Panc1 (cell line): ENCODE measurements at regions not wholly inside any gene's neighbourhood (a gene's known extent, or its start where the extent isn't known, plus 50 kb on each side); places are given as distances from the start of the nearest gene placed in this dataset.

Experiments
- ATAC-seq: fragments of 200-7000 bp; cut with Tn5 transposase; 2 replicates; pipeline ENCODE4 v1.9.1; 2020; ENCODE audit warnings: mild to moderate bottlenecking, moderate library complexity
- BruUV-seq: library from RNA; stranded (reverse); fragments of 400-500 nt; replicated peaks from 2 replicates; lab custom pipeline; 2021; lab: Mats Ljungman, UMichigan
- CTCF ChIA-PET: fragments of 300-600 bp; sonication (Branson Sonifier 250); formaldehyde crosslinking; loops from one replicate; lab custom pipeline; 2022; ENCODE audit warnings: antibody characterized with exemption; lab: Charles Lee
- POLR2A ChIA-PET: fragments of 300-600 bp; sonication (Branson Sonifier 250); formaldehyde crosslinking; loops from one replicate; lab custom pipeline; 2022; ENCODE audit warnings: antibody characterized with exemption; lab: Charles Lee
- DNase-seq: peaks from one replicate; pipeline ENCODE4 v3.0.0-alpha.2; 2010; ENCODE audit warnings: low read depth, low spot score
- H3K27ac ChIP-seq: 2 replicates; pipeline ENCODE4 v1.5.1; 2011; ENCODE audit warnings: mild to moderate bottlenecking, low read length, inconsistent platforms
- H3K27me3 ChIP-seq: fragments of 200-500 bp; sonication (Bioruptor generic); 2 replicates; pipeline ENCODE4 v1.6.0; 2014; ENCODE audit warnings: low read length, inconsistent platforms; ENCODE audit not compliant: control insufficient read depth, insufficient read depth
- H3K36me3 ChIP-seq: fragments of 200-500 bp; sonication (Bioruptor generic); 2 replicates; pipeline ENCODE4 v1.5.1; 2014; ENCODE audit warnings: inconsistent platforms, mild to moderate bottlenecking, low read length, moderate library complexity; ENCODE audit not compliant: control insufficient read depth, insufficient read depth
- H3K4me1 ChIP-seq: 2 replicates; pipeline ENCODE4 v1.5.1; 2011; ENCODE audit warnings: inconsistent platforms, mild to moderate bottlenecking, low read length, moderate library complexity; ENCODE audit not compliant: control insufficient read depth, insufficient read depth
- H3K4me3 ChIP-seq, 2 experiments: 2 replicates each; pipeline ENCODE4 v1.5.1; 2011 to 2012; ENCODE audit warnings: low read depth in 2 of 2, low read length in 2 of 2, mild to moderate bottlenecking in 2 of 2, inconsistent platforms in 1 of 2, moderate library complexity in 1 of 2
- H3K9me3 ChIP-seq: fragments of 200-500 bp; sonication (Bioruptor generic); 2 replicates; pipeline ENCODE4 v1.5.1; 2014; ENCODE audit warnings: low read depth, mild to moderate bottlenecking, inconsistent platforms, low read length, moderate library complexity; ENCODE audit not compliant: control insufficient read depth, insufficient read depth
- POLR2AphosphoS5 ChIP-seq: IDR thresholded peaks from 2 replicates; pipeline ENCODE4 v1.6.1; 2012; ENCODE audit warnings: mild to moderate bottlenecking, low read depth, low read length, moderate library complexity
- SIN3A ChIP-seq: IDR thresholded peaks from 2 replicates; pipeline ENCODE4 v1.6.1; 2012; ENCODE audit warnings: low read depth, mild to moderate bottlenecking, low read length, moderate library complexity, borderline replicate concordance; ENCODE audit not compliant: insufficient read depth
- TCF7L2 ChIP-seq: IDR thresholded peaks from 2 replicates; pipeline ENCODE4 v1.6.1; 2011; ENCODE audit warnings: mild to moderate bottlenecking, low read depth, low read length, inconsistent platforms
- in situ Hi-C: cut with HindIII; loops from 2 replicates; pipeline ENCODE4 v1.10.0; 2016; ENCODE audit warnings: low sequenced_read_pairs, low pct_unique_long_range_greater_than_20kb
- intact Hi-C: fragments of 100-400 bp; cut with micrococcal nuclease; formaldehyde crosslinking; loops from one replicate; pipeline ENCODE4 v1.10.0; 2022; ENCODE audit not compliant: unreplicated experiment
- TF ChIP-seq, protein P1 (sequence below), 2 experiments: IDR thresholded peaks; 2 replicates each; pipeline ENCODE4 v1.6.1; 2011 to 2012; ENCODE audit warnings: low read depth in 2 of 2, control low read depth in 1 of 2, low read length in 1 of 2, mild to moderate bottlenecking in 1 of 2, moderate library complexity in 1 of 2; ENCODE audit not compliant: insufficient read depth in 1 of 2
- TF ChIP-seq, protein P2 (sequence below): fragments of 450-650 bp; IDR thresholded peaks from 2 replicates; pipeline ENCODE4 v1.5.1; 2017; ENCODE audit warnings: mild to moderate bottlenecking

DNA sequence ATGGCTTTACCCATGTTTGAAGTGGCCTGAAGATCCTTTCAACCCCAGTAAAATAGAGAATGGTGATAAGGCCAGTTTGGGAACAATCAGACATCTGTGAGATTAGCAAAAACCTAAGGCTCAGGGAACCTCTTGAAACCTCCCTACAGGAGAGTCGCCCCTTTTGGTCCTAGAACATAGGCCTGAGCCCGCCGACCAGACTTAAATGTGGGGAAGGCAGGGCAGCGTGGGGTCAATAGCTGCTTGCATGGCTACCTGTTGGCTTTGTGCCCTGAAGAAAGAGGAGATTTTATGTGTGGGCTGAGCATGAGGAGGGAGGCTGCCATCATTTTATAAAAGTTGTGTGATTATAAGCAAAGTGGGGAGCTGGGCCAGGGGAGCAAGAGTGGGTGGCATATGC is 97.6 kb upstream of the TBX20 start:
- in situ Hi-C loops, result no loop called here
- ChIA-PET POLR2A (no interaction called here), CTCF (no interaction called here)
- peaks cover 17% of the 10 kb centered on the region for H3K27me3 ChIP-seq
- no peak overlapping the region for H3K27ac ChIP-seq
- intact Hi-C loops, result no loop called here
- no TSS peak for BruUV-seq
- TF ChIP-seq, protein P1, sequence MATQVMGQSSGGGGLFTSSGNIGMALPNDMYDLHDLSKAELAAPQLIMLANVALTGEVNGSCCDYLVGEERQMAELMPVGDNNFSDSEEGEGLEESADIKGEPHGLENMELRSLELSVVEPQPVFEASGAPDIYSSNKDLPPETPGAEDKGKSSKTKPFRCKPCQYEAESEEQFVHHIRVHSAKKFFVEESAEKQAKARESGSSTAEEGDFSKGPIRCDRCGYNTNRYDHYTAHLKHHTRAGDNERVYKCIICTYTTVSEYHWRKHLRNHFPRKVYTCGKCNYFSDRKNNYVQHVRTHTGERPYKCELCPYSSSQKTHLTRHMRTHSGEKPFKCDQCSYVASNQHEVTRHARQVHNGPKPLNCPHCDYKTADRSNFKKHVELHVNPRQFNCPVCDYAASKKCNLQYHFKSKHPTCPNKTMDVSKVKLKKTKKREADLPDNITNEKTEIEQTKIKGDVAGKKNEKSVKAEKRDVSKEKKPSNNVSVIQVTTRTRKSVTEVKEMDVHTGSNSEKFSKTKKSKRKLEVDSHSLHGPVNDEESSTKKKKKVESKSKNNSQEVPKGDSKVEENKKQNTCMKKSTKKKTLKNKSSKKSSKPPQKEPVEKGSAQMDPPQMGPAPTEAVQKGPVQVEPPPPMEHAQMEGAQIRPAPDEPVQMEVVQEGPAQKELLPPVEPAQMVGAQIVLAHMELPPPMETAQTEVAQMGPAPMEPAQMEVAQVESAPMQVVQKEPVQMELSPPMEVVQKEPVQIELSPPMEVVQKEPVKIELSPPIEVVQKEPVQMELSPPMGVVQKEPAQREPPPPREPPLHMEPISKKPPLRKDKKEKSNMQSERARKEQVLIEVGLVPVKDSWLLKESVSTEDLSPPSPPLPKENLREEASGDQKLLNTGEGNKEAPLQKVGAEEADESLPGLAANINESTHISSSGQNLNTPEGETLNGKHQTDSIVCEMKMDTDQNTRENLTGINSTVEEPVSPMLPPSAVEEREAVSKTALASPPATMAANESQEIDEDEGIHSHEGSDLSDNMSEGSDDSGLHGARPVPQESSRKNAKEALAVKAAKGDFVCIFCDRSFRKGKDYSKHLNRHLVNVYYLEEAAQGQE (IDR thresholded peaks at IDR 0.05; ENCODE audit: insufficient read depth in 1 of 2, low read depth in 2 of 2, low read length in 1 of 2), result no peak
- TF ChIP-seq, protein P2, sequence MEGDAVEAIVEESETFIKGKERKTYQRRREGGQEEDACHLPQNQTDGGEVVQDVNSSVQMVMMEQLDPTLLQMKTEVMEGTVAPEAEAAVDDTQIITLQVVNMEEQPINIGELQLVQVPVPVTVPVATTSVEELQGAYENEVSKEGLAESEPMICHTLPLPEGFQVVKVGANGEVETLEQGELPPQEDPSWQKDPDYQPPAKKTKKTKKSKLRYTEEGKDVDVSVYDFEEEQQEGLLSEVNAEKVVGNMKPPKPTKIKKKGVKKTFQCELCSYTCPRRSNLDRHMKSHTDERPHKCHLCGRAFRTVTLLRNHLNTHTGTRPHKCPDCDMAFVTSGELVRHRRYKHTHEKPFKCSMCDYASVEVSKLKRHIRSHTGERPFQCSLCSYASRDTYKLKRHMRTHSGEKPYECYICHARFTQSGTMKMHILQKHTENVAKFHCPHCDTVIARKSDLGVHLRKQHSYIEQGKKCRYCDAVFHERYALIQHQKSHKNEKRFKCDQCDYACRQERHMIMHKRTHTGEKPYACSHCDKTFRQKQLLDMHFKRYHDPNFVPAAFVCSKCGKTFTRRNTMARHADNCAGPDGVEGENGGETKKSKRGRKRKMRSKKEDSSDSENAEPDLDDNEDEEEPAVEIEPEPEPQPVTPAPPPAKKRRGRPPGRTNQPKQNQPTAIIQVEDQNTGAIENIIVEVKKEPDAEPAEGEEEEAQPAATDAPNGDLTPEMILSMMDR, result no peak
- no peak for TF ChIP-seq TCF7L2
- no peak for TF ChIP-seq SIN3A
- no peak for TF ChIP-seq POLR2AphosphoS5
- ATAC-seq (no peak), DNase-seq (no peak)
- H3K4me1 ChIP-seq, result no peaks in the 10 kb centered on the region
- no peak overlapping the region for H3K4me3 ChIP-seq
- no peaks in the 10 kb centered on the region for H3K9me3 ChIP-seq
- H3K36me3 ChIP-seq, result no peaks in the 10 kb centered on the region

DNA sequence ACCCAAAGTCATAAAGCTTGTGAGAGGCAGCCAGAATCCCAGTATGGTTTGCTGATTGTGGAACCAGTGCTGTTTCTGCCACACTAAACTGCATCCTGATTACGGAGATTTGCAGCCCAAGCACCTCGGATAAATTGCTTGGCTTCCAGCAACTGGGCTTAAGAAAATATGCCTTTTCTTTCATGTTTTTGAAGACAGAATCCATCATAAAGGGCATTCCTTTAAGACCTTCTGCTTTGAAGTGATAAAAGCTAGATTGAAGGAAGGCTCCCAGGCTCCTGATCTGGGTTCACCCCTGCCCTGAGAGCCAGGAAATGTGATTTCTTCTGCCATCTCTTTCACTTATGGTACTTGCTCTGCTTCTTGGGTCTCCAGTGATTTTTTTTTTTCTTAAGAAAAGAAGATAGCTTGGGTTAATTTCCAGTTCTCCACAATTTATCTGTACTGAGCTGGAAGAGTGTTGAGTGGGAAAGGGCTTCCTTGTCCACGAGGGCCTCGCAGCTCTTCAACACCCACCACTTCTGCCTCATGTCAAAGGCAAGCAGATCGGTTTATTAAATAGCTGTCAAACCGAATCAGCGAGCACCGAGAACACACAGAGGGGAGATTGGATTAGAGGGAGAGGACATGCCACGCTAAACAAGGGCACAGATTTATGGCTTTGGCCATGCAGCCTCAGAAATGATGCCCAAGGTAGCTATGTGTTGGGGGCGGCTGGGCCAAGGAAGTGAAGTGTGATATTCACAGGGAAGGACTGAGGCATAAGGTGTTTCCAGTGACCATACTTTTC is 94.9 kb upstream of the TBX20 start:
- no peak overlapping the region for H3K27ac ChIP-seq
- H3K4me3 ChIP-seq, result no peak overlapping the region
- H3K4me1 ChIP-seq, result no peaks in the 10 kb centered on the region
- BruUV-seq, result no TSS peak
- intact Hi-C loops (no loop called here), in situ Hi-C loops (no loop called here)
- DNase-seq (no peak), ATAC-seq (no peak)
- no peak for TF ChIP-seq POLR2AphosphoS5
- TF ChIP-seq SIN3A, result no peak
- TF ChIP-seq, protein P1 (IDR thresholded peaks at IDR 0.05; ENCODE audit: insufficient read depth in 1 of 2, low read depth in 2 of 2, low read length in 1 of 2), result no peak
- TF ChIP-seq TCF7L2, result no peak
- TF ChIP-seq, protein P2, result no peak
- ChIA-PET CTCF (no interaction called here), POLR2A (no interaction called here)
- peaks cover 20% of the 10 kb centered on the region for H3K27me3 ChIP-seq
- H3K36me3 ChIP-seq, result no peaks in the 10 kb centered on the region
- H3K9me3 ChIP-seq, result no peaks in the 10 kb centered on the region
